Lower lobe of right lung (tissue), 2 donors: ENCODE measurements at regions not wholly inside any gene's neighbourhood (a gene's known extent, or its start where the extent isn't known, plus 50 kb on each side); places are given as distances from the start of the nearest gene placed in this dataset.
"Not testable (repeated sequence)": the region's sequence is repeated elsewhere in the genome, so short reads cannot be mapped to it uniquely, and the experiment has no call there.

Experiments used
- ATAC-seq, 2 donors: fragments of 200-7000 bp; cut with Tn5 transposase; one replicate each; pipeline ENCODE4 v1.9.1; 2020 to 2022; ENCODE audit warnings: mild to moderate bottlenecking in 2 of 2, moderate library complexity in 2 of 2
- DNase-seq: peaks from one replicate; pipeline ENCODE4 v3.0.0-alpha.2; 2020
- H3K27ac ChIP-seq: fragments of 200-600 bp; one replicate; pipeline ENCODE4 v1.8.0; 2022
- H3K27me3 ChIP-seq: fragments of 200-600 bp; one replicate; pipeline ENCODE4 v1.8.0; 2022; ENCODE audit warnings: low read depth
- H3K36me3 ChIP-seq: fragments of 200-600 bp; one replicate; pipeline ENCODE4 v1.8.0; 2022; ENCODE audit warnings: mild to moderate bottlenecking
- H3K4me1 ChIP-seq: fragments of 200-600 bp; one replicate; pipeline ENCODE4 v1.8.0; 2022
- H3K4me3 ChIP-seq: fragments of 200-600 bp; one replicate; pipeline ENCODE4 v1.8.0; 2022; ENCODE audit warnings: mild to moderate bottlenecking
- H3K9me3 ChIP-seq: fragments of 200-600 bp; one replicate; pipeline ENCODE4 v1.8.0; 2022
- intact Hi-C: fragments of 100-400 bp; cut with DNase I; formaldehyde crosslinking; loops from one replicate; pipeline ENCODE4 v1.11.0; 2022
- TF ChIP-seq, protein P1 (sequence below): fragments of 200-600 bp; IDR thresholded peaks from one replicate; pipeline ENCODE4 v1.8.0; 2022; ENCODE audit warnings: antibody characterized with exemption, mild to moderate bottlenecking
- donor health status: DM: no; HTN: yes; CAD: no; lungs with severe emphysema.

DNA sequence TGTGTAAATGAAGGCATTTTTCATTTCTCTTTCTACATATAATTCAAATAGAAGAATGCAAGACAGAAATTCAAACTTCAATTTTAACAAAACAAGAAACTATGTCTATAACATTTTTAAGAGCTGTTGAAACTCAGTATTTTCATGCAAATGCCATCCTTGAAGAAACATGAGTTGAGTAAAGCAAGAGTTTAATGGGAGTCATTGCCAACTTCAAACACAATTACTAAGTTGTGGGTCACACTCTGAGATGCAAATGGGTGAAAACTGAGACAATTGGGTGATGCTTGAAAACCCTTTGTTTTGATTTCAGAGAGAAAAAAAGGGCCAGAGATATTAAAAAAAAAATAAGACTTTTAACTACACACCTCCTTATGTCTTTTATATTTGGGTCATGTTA is 865.9 kb downstream of the FAT4 start:
- intact Hi-C loops = no loop called here
- no peak for DNase-seq
- Histone ChIP-seq H3K4me3 (no peak overlapping the region), H3K36me3 (no peaks in the 10 kb centered on the region), H3K4me1 (no peaks in the 10 kb centered on the region), H3K9me3 (no peaks in the 10 kb centered on the region), H3K27ac (no peak overlapping the region), H3K27me3 (no peaks in the 10 kb centered on the region)
- no peak for ATAC-seq
- TF ChIP-seq, protein P1, sequence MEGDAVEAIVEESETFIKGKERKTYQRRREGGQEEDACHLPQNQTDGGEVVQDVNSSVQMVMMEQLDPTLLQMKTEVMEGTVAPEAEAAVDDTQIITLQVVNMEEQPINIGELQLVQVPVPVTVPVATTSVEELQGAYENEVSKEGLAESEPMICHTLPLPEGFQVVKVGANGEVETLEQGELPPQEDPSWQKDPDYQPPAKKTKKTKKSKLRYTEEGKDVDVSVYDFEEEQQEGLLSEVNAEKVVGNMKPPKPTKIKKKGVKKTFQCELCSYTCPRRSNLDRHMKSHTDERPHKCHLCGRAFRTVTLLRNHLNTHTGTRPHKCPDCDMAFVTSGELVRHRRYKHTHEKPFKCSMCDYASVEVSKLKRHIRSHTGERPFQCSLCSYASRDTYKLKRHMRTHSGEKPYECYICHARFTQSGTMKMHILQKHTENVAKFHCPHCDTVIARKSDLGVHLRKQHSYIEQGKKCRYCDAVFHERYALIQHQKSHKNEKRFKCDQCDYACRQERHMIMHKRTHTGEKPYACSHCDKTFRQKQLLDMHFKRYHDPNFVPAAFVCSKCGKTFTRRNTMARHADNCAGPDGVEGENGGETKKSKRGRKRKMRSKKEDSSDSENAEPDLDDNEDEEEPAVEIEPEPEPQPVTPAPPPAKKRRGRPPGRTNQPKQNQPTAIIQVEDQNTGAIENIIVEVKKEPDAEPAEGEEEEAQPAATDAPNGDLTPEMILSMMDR = no peak

DNA sequence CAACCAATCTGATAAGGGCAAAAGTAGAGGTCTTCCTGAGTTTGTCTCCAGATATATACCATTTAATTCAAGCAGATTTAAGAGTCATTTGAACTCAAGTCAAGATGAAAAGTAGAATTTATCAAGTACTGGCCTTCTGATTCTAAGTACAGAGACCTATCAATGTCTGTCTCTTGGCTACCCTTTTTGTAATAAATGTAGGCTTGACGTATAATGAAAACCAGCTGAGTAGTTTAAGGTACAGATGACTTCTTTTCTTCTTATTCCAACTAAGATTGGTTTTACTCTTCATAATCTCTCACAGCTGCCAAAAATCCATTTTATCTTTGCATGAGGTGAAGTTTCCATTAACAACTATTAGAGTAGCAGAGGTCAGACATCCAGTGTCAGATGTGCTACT is 867.6 kb downstream of the FAT4 start:
- Histone ChIP-seq H3K4me1 (no peaks in the 10 kb centered on the region), H3K4me3 (no peak overlapping the region), H3K27me3 (no peaks in the 10 kb centered on the region), H3K27ac (peak overlapping the region; percentile 8), H3K36me3 (no peaks in the 10 kb centered on the region), H3K9me3 (no peaks in the 10 kb centered on the region)
- ATAC-seq = no peak
- TF ChIP-seq, protein P1 = no peak
- DNase-seq = no peak
- intact Hi-C loops = no loop called here

DNA sequence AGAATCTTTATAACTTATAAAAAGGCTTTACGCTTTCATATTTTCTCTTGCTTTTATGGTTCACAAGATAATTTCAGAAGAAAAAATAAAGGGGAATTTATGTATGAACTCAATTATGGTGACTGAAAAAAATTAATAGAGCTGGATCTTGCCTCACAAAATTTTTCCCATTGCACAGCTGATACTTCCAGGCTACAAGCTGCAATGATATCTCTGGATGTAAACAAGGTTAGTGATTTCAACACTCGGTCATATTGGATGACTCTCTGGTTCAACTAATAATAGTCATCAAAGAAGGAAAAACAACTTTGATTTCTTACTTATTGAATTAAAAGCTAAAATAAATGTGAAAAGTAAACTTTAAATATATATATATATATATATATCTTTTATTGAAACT is 868.0 kb downstream of the FAT4 start:
- TF ChIP-seq, protein P1 = no peak
- Histone ChIP-seq H3K27ac (no peak overlapping the region), H3K36me3 (no peaks in the 10 kb centered on the region), H3K4me1 (no peaks in the 10 kb centered on the region), H3K9me3 (no peaks in the 10 kb centered on the region), H3K4me3 (no peak overlapping the region), H3K27me3 (no peaks in the 10 kb centered on the region)
- DNase-seq (no peak), ATAC-seq (no peak)
- intact Hi-C loops = no loop called here

DNA sequence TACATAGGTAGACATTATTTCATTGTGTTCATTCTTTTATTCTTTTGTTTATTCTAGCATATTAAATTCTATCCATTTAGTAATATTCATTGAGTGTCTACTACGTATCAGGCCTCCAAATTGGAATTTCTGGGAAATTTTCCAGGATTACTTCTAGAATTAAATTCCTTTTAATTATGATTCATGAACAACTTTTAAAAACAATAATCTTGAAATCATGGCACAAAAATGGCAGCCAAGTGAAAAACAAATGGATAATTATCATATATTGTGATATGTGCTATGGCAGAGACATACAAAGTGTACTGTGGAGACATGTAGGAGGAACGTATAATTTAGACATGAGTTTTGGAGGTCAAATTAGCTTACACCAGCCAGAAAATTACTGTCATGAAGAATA is 868.5 kb downstream of the FAT4 start:
- Histone ChIP-seq H3K27me3 (no peaks in the 10 kb centered on the region), H3K36me3 (no peaks in the 10 kb centered on the region), H3K4me3 (no peak overlapping the region), H3K4me1 (no peaks in the 10 kb centered on the region), H3K9me3 (no peaks in the 10 kb centered on the region), H3K27ac (no peak overlapping the region)
- ATAC-seq (no peak), DNase-seq (no peak)
- TF ChIP-seq, protein P1 = no peak
- intact Hi-C loops = no loop called here

DNA sequence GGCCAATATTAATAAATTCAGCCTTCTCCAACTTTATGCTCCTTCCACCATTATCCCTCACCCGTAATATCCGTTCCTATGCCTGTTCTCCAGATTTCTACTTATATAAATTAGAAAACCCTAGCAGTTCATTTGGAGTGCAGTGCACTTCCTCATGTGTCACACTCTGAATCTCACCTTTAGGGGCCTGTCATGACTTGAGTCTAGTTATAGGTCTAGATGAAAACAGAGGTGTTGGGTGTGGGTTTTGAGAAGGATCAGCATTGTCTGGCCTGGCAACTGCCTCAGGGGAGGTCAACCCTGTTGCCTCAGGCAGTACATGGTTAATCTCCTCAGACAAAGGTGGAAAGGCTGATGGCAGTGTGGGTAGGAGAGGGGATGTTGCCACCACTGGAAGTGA is 876.8 kb downstream of the FAT4 start:
- H3K4me1 ChIP-seq = no peaks in the 10 kb centered on the region
- TF ChIP-seq, protein P1 = no peak
- H3K27me3 ChIP-seq = no peaks in the 10 kb centered on the region
- ATAC-seq (no peak), DNase-seq (no peak)
- H3K36me3 ChIP-seq = no peaks in the 10 kb centered on the region
- intact Hi-C loops = no loop called here
- no peaks in the 10 kb centered on the region for H3K9me3 ChIP-seq
- no peak overlapping the region for H3K4me3 ChIP-seq
- H3K27ac ChIP-seq = no peak overlapping the region

DNA sequence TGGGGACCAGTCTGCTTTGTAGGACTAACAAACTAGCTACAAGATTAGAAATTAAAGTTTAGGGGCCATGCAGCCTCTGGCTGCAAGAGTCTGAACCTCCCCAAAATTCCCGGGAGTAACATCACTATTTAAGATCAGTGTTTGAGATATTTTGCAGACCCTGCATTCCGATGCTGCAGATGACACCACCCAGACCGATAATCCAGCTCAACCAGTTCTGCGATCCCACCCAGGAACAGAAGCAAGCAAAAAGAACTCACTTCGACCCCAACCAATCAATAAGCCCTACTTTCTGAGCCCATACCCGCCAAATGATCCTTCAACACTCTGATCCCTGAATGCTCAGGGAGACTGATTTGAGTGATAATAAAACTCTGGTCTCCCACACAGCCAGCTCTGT is 877.8 kb downstream of the FAT4 start:
- no peaks in the 10 kb centered on the region for H3K4me1 ChIP-seq
- H3K9me3 ChIP-seq = no peaks in the 10 kb centered on the region
- no peak overlapping the region for H3K4me3 ChIP-seq
- no peak for DNase-seq
- intact Hi-C loops = no loop called here
- H3K27ac ChIP-seq = no peak overlapping the region
- TF ChIP-seq, protein P1 = no peak
- H3K27me3 ChIP-seq = no peaks in the 10 kb centered on the region
- no peaks in the 10 kb centered on the region for H3K36me3 ChIP-seq
- ATAC-seq = no peak

DNA sequence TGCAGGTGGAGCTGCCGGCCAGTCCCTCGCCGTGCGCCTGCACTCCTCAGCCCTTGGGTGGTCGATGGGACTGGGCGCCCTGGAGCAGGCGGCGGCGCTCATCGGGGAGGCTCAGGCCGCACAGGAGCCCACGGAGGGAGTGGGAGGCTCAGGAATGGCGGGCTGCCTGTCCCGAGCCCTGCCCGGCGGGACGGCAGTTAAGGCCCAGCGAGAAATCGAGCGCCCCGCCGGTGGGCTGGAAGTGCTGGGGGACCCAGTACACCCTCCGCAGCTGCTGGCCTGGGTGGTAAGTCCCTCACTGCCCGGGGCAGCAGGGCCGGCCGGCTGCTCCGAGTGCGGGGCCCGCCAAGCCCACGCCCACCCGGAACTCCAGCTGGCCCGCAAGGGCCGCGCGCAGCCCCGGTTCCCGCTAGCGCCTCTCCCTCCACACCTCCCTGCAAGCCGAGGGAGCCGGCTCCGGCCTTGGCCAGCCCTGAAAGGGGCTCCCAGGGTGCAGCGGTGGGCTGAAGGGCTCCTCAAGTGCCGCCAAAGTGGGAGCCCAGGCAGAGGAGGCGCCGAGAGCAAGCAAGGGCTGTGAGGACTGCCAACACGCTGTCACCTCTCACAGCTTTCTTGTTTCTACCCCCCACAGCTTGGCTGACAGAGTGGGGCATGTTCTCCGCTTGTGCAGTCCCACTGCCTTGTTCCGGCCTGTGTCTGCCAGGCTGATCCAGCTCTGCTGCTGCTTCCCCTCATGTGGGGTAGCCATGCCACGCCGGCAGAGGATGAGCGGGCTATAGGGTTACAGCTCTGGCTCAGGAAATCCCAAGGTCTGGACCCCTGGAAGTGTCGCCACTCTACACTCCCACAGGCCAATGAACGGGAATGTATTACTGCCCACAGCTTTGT is 886.7 kb downstream of the FAT4 start:
- peak in 1 of 2 donors; percentile 19 for ATAC-seq
- DNase-seq, H3K9me3 ChIP-seq, H3K27ac ChIP-seq, H3K4me1 ChIP-seq, intact Hi-C loops, H3K4me3 ChIP-seq, H3K27me3 ChIP-seq, H3K36me3 ChIP-seq: not testable (repeated sequence)
